Breast epithelium (tissue), 4 donors: ENCODE measurements at regions not wholly inside any gene's neighbourhood (a gene's known extent, or its start where the extent isn't known, plus 50 kb on each side); places are given as distances from the start of the nearest gene placed in this dataset.
"Not testable (repeated sequence)": the region's sequence is repeated elsewhere in the genome, so short reads cannot be mapped to it uniquely, and the experiment has no call there.

Experiments
- DNase-seq, 2 donors: peaks; one replicate each; pipeline ENCODE4 v3.0.0-alpha.2; 2019; ENCODE audit warnings: low spot score in 2 of 2
- H3K27ac ChIP-seq, 2 donors: fragments of 200-600 bp; sonication (generic) in 1 of 2; one replicate each; pipeline ENCODE4 v1.5.1; 2016 to 2019; ENCODE audit warnings: mild to moderate bottlenecking in 1 of 2
- H3K27me3 ChIP-seq, 2 donors: fragments of 200-600 bp; sonication (generic) in 1 of 2; one replicate each; pipeline versions ENCODE4 v1.5.1 to v1.6.0; 2017 to 2019; ENCODE audit warnings: control low read depth in 1 of 2, mild to moderate bottlenecking in 1 of 2
- H3K36me3 ChIP-seq: fragments of 200-600 bp; one replicate; pipeline ENCODE4 v1.5.1; 2019
- H3K4me1 ChIP-seq, 2 donors: fragments of 200-600 bp; sonication (generic); one replicate each; pipeline ENCODE4 v1.5.1; 2016 to 2019; ENCODE audit warnings: control low read depth in 1 of 2
- H3K4me3 ChIP-seq, 3 donors: fragments of 200-600 bp; sonication (generic); 1 replicate in 2 of 3; 2 replicates in 1 of 3; pipeline ENCODE4 v1.5.1; 2016 to 2019; ENCODE audit warnings: mild to moderate bottlenecking in 3 of 3, moderate library complexity in 2 of 3
- H3K9me3 ChIP-seq, 2 donors: fragments of 200-600 bp; sonication (generic) in 1 of 2; one replicate each; pipeline ENCODE4 v1.5.1; 2016 to 2019; ENCODE audit warnings: control low read depth in 1 of 2
- POLR2A ChIP-seq: fragments of 450-650 bp; IDR thresholded peaks from one replicate; pipeline ENCODE4 v1.6.1; 2016; ENCODE audit warnings: antibody characterized with exemption, mild to moderate bottlenecking, moderate library complexity
- POLR2AphosphoS5 ChIP-seq, 3 donors: sonication (generic); formaldehyde crosslinking; IDR thresholded peaks; one replicate each; pipeline ENCODE4 v1.6.1; 2017; ENCODE audit warnings: antibody characterized with exemption in 3 of 3
- intact Hi-C: fragments of 100-400 bp; cut with DNase I; formaldehyde crosslinking; loops from one replicate; pipeline ENCODE4 v1.15.1; 2023; ENCODE audit warnings: low total_unique reads
- TF ChIP-seq, protein P1 (sequence below), 3 donors: fragments of 450-650 bp; IDR thresholded peaks; one replicate each; pipeline ENCODE4 v1.5.1; 2016 to 2017; ENCODE audit warnings: antibody characterized with exemption in 3 of 3, mild to moderate bottlenecking in 3 of 3, moderate library complexity in 3 of 3

DNA sequence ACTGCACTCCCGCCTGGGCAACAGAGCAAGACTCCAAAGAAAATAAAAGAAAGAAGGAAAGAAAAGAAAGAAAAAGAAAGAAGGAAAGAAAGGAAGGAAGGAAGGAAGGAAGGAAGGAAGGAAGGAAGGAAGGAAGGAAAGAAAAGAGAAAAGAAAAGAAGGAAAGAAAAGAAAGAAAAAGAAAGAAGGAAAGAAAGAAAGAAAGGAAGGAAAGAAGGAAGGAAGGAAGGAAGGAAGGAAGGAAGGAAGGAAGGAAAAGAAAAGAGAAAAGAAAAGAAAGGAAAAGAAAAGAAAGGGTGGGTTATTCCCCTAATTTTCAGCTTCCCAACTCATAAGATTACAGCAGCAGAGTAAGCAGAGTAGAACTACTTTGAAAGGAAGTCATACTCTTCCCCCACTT, 64.4 kb downstream of the TMEM200C start:
- H3K4me1 ChIP-seq, H3K9me3 ChIP-seq, H3K4me3 ChIP-seq, H3K36me3 ChIP-seq, DNase-seq, H3K27me3 ChIP-seq, H3K27ac ChIP-seq: not testable (repeated sequence)
- intact Hi-C loops = loop anchor here (5.0 kb wide), 1 partner anchor 789 kb away; no protein-coding TSS in a partner anchor

- intact Hi-C loops = no loop called here
- no peaks in the 10 kb centered on the region for H3K9me3 ChIP-seq
- no peaks in the 10 kb centered on the region for H3K4me1 ChIP-seq
- TF ChIP-seq, protein P1, sequence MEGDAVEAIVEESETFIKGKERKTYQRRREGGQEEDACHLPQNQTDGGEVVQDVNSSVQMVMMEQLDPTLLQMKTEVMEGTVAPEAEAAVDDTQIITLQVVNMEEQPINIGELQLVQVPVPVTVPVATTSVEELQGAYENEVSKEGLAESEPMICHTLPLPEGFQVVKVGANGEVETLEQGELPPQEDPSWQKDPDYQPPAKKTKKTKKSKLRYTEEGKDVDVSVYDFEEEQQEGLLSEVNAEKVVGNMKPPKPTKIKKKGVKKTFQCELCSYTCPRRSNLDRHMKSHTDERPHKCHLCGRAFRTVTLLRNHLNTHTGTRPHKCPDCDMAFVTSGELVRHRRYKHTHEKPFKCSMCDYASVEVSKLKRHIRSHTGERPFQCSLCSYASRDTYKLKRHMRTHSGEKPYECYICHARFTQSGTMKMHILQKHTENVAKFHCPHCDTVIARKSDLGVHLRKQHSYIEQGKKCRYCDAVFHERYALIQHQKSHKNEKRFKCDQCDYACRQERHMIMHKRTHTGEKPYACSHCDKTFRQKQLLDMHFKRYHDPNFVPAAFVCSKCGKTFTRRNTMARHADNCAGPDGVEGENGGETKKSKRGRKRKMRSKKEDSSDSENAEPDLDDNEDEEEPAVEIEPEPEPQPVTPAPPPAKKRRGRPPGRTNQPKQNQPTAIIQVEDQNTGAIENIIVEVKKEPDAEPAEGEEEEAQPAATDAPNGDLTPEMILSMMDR (IDR thresholded peaks at IDR 0.05) = no peak
- TF ChIP-seq POLR2A (no peak), POLR2AphosphoS5 (IDR thresholded peaks at IDR 0.05) (no peak)
- DNase-seq = no peak
- H3K4me3 ChIP-seq = no peak overlapping the region
- no peaks in the 10 kb centered on the region for H3K36me3 ChIP-seq
- peaks cover 0 to 3% of the 10 kb centered on the region in 2 donors for H3K27me3 ChIP-seq
- H3K27ac ChIP-seq = no peak overlapping the region
These were observed 66.4 kb downstream of the TMEM200C start for GRCh38 chr18:5828913-5829312.

DNA sequence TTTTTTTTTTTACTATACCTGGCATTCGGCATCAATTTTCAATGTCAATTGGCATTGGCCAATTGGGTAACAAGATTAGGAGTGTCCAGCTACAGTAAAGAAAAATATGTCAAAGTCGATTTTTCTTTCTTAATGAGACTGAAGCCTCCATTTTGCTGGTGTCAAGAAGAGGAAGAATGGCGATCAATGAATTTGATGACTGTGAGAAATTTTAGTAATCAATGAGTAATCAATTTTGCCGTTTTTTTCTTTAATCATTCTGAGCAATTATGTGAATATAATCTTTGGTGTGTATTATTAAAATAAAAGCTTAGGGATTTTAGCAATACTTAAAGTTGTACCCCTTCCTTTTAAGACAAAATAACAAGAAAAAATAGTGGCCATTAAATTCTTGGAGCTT, 69.7 kb downstream of the TMEM200C start:
- H3K4me3 ChIP-seq = no peak overlapping the region
- no peak overlapping the region for H3K27ac ChIP-seq
- intact Hi-C loops = no loop called here
- no peaks in the 10 kb centered on the region for H3K4me1 ChIP-seq
- H3K27me3 ChIP-seq = no peaks in the 10 kb centered on the region
- DNase-seq = no peak
- H3K36me3 ChIP-seq = no peaks in the 10 kb centered on the region
- H3K9me3 ChIP-seq = no peaks in the 10 kb centered on the region
- TF ChIP-seq, protein P1 (IDR thresholded peaks at IDR 0.05) = no peak

DNA sequence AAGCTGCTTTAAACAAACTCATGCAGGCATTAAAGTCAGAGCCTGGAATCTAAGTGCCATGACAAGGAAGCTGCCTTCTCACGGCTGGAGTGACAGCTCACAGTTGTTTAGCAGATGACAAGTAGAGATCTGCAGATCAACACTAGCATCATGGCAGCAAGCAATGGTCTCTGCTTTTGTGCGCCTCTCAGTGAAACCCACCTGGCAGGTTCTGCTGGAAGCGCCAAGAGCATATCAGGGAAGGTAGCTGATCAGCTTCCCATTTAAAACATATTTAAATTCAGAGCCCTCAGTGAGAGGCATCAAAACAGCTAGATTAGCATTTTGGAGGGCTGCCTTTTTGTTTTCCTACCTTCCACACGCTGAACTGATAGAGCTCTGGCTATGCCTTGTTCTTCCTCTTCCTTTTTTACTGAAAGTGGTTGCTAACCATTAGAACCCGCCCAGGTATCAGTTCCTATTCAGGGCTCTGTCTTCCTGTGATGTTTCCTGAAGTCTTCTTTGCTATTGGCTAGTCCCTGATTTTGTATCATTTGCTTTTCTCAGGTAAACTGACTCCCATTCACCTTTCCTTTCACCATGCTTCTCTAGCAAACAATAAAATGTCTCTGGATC, 70.8 kb downstream of the TMEM200C start:
- no peak overlapping the region for H3K27ac ChIP-seq
- no peak for DNase-seq
- no peak overlapping the region for H3K4me3 ChIP-seq
- intact Hi-C loops = no loop called here
- no peaks in the 10 kb centered on the region for H3K9me3 ChIP-seq
- no peaks in the 10 kb centered on the region for H3K27me3 ChIP-seq
- H3K4me1 ChIP-seq = no peaks in the 10 kb centered on the region
- H3K36me3 ChIP-seq = no peaks in the 10 kb centered on the region
- TF ChIP-seq POLR2A = no peak
- TF ChIP-seq, protein P1 (IDR thresholded peaks at IDR 0.05) = no peak
- no peak for TF ChIP-seq POLR2AphosphoS5 (IDR thresholded peaks at IDR 0.05)

- no peaks in the 10 kb centered on the region for H3K9me3 ChIP-seq
- no peak overlapping the region for H3K27ac ChIP-seq
- TF ChIP-seq, protein P1 (IDR thresholded peaks at IDR 0.05) = no peak
- TF ChIP-seq POLR2AphosphoS5 (IDR thresholded peaks at IDR 0.05) (no peak), POLR2A (no peak)
- H3K27me3 ChIP-seq = no peaks in the 10 kb centered on the region
- DNase-seq = no peak
- H3K4me3 ChIP-seq = no peak overlapping the region
- H3K36me3 ChIP-seq = no peaks in the 10 kb centered on the region
- intact Hi-C loops = no loop called here
- no peaks in the 10 kb centered on the region for H3K4me1 ChIP-seq
These were observed 77.5 kb downstream of the TMEM200C start for GRCh38 chr18:5817816-5818215.

GRCh38 chr18:5806860-5807259, 88.5 kb downstream of the TMEM200C start:
- H3K27ac ChIP-seq = no peak overlapping the region
- peaks cover 7 to 22% of the 10 kb centered on the region in 2 donors for H3K9me3 ChIP-seq
- no peaks in the 10 kb centered on the region for H3K36me3 ChIP-seq
- no peak for DNase-seq
- H3K4me1 ChIP-seq = no peaks in the 10 kb centered on the region
- H3K4me3 ChIP-seq = no peak overlapping the region
- TF ChIP-seq POLR2AphosphoS5 (IDR thresholded peaks at IDR 0.05) = no peak
- no peak for TF ChIP-seq POLR2A
- TF ChIP-seq, protein P1 (IDR thresholded peaks at IDR 0.05) = no peak
- intact Hi-C loops = no loop called here
- H3K27me3 ChIP-seq = no peaks in the 10 kb centered on the region
